ENCODE measurements at regions not wholly inside any gene's neighbourhood (a gene's known extent, or its start where the extent isn't known, plus 50 kb on each side); places are given as distances from the start of the nearest gene placed in this dataset.
"Not testable (repeated sequence)": the region's sequence is repeated elsewhere in the genome, so short reads cannot be mapped to it uniquely, and the experiment has no call there.

DNA sequence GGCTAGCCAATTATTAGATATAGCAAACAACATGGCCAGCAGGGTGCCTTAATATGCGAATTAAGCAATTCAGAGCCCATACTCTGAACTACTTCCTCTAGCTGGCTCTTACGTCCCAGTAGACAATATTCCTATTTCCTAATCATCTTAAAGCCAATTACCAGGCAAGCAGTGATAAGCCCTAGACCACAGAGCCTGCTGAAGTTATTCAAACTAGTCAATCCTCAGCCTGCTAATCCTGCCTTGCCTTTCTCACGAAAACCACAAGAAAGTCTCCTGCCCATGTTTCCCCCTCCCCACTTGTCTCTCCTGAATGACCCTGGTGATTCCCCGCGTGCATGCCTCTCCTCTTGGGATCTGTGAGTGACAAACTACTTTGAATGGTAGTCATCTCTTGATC lies 86.8 kb upstream of the CACNA2D1 start:
- H3K36me3 Mint-ChIP-seq (ENCODE audit: low read depth) = no peaks in the 10 kb centered on the region
- no peak overlapping the region for H3K4me3 Mint-ChIP-seq

GRCh38 chr7:82528577-82529310 lies 85.2 kb upstream of the CACNA2D1 start:
- H3K4me1 Mint-ChIP-seq = no peaks in the 10 kb centered on the region
- ATAC-seq = no peak

More for the DNA sequence above, 86.8 kb upstream of the CACNA2D1 start:
- no peaks in the 10 kb centered on the region for H3K9me3 ChIP-seq (ENCODE audit: control insufficient read depth, low read length, poor library complexity, severe bottlenecking)
- Mint-ChIP-seq H3K27me3 (no peaks in the 10 kb centered on the region), H3K4me1 (no peaks in the 10 kb centered on the region), H3K27ac (no peak overlapping the region)
- no peak for ATAC-seq
- DNase-seq = no peak

DNA sequence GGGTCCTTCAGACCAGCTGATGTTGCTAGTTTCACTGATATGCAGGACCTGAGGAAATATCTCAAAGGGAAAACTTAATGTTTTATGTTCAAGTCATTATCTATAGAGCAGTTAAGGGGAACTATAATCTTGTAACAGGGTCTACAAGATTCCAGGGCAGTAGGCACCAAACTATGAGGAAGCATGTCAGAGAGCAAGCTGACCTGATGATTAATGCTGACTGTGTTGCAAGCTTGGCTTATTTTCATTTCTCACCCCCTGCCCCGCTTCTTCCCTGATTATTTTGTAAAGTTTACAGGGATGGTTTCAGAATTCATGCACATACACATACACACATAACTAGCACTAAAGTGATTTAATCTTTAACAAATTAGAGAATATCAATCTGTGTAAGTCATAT lies 84.3 kb upstream of the CACNA2D1 start:
- no peaks in the 10 kb centered on the region for H3K9me3 ChIP-seq (ENCODE audit: control insufficient read depth, low read length, poor library complexity, severe bottlenecking)
- Mint-ChIP-seq H3K27ac (no peak overlapping the region), H3K27me3 (no peaks in the 10 kb centered on the region), H3K4me3 (no peak overlapping the region), H3K36me3 (ENCODE audit: low read depth) (no peaks in the 10 kb centered on the region), H3K4me1 (no peaks in the 10 kb centered on the region)
- DNase-seq = no peak
- ATAC-seq = no peak

More at GRCh38 chr7:82528577-82529310, 85.2 kb upstream of the CACNA2D1 start:
- no peaks in the 10 kb centered on the region for H3K27me3 Mint-ChIP-seq
- H3K4me3 Mint-ChIP-seq = no peak overlapping the region
- no peak overlapping the region for H3K27ac Mint-ChIP-seq
- DNase-seq = no peak
- no peaks in the 10 kb centered on the region for H3K9me3 ChIP-seq (ENCODE audit: control insufficient read depth, low read length, poor library complexity, severe bottlenecking)
- no peaks in the 10 kb centered on the region for H3K36me3 Mint-ChIP-seq (ENCODE audit: low read depth)

DNA sequence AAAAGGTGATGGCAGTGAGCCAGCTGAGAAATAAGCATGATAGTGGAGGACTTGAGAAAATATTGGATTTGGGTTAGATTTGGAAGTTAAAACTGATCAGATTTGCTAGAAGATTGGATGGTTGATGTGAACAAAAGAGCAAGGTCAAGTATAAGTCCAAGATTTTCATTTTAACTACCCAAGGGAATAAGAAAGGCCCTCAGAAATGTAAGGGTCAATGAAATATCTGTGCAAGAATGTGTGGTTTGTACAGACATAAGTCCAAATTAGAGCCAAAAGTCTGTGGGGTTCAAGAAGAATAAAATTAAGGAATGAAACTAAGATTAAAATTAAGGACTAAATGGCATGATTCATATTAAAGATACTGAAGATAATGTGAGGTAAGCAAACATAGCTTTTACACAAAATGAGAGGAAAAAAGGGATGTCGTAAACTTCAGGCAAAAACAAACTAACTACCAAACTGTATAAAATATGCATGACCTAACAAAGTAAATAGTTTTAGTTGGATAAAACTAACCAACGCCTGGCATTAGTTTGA lies 78.4 kb upstream of the CACNA2D1 start:
- Mint-ChIP-seq H3K27me3 (no peaks in the 10 kb centered on the region), H3K27ac (no peak overlapping the region), H3K4me1 (no peaks in the 10 kb centered on the region)

GRCh38 chr7:82517050-82517449 lies 73.5 kb upstream of the CACNA2D1 start:
- no peak overlapping the region for H3K27ac Mint-ChIP-seq
- ATAC-seq = no peak

More for the DNA sequence above, 78.4 kb upstream of the CACNA2D1 start:
- ATAC-seq (no peak), DNase-seq (no peak)
- Mint-ChIP-seq H3K4me3 (no peak overlapping the region), H3K36me3 (ENCODE audit: low read depth) (no peaks in the 10 kb centered on the region)
- no peaks in the 10 kb centered on the region for H3K9me3 ChIP-seq (ENCODE audit: control insufficient read depth, low read length, poor library complexity, severe bottlenecking)

DNA sequence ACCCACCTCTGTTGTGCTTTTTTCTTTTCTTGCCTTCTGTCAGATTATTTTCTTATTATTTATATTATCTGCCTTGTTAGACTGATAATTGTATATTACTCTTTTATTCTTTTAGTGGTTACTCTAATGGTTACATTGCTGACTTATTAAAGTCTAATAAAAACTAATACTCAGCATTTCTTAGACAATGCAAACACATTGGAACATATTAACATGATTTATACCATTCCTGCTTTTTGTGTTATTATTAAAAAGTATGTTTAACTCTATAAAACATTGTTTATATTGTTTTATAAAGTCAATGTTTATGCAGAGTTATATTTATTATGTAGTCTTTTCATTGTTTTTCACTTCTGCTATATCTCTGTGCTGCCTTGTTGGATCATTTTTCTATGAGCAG lies 68.0 kb upstream of the CACNA2D1 start:
- H3K4me1 Mint-ChIP-seq = no peaks in the 10 kb centered on the region
- no peaks in the 10 kb centered on the region for H3K36me3 Mint-ChIP-seq (ENCODE audit: low read depth)
- no peaks in the 10 kb centered on the region for H3K9me3 ChIP-seq (ENCODE audit: control insufficient read depth, low read length, poor library complexity, severe bottlenecking)
- no peak overlapping the region for H3K27ac Mint-ChIP-seq
- no peaks in the 10 kb centered on the region for H3K27me3 Mint-ChIP-seq
- H3K4me3 Mint-ChIP-seq = no peak overlapping the region
- DNase-seq = no peak
- ATAC-seq = no peak

More at GRCh38 chr7:82517050-82517449, 73.5 kb upstream of the CACNA2D1 start:
- no peaks in the 10 kb centered on the region for H3K9me3 ChIP-seq (ENCODE audit: control insufficient read depth, low read length, poor library complexity, severe bottlenecking)
- DNase-seq = no peak
- H3K27me3 Mint-ChIP-seq = no peaks in the 10 kb centered on the region
- no peak overlapping the region for H3K4me3 Mint-ChIP-seq
- no peaks in the 10 kb centered on the region for H3K36me3 Mint-ChIP-seq (ENCODE audit: low read depth)
- H3K4me1 Mint-ChIP-seq = no peaks in the 10 kb centered on the region

- H3K4me1 Mint-ChIP-seq = no peaks in the 10 kb centered on the region
- H3K36me3 Mint-ChIP-seq (ENCODE audit: low read depth) = no peaks in the 10 kb centered on the region
- H3K4me3 Mint-ChIP-seq = no peak overlapping the region
- no peak overlapping the region for H3K27ac Mint-ChIP-seq
- DNase-seq (no peak), ATAC-seq (no peak)
- no peaks in the 10 kb centered on the region for H3K9me3 ChIP-seq (ENCODE audit: control insufficient read depth, low read length, poor library complexity, severe bottlenecking)
- no peaks in the 10 kb centered on the region for H3K27me3 Mint-ChIP-seq
Observed at GRCh38 chr7:82507976-82508677, 64.5 kb upstream of the CACNA2D1 start.

- H3K36me3 Mint-ChIP-seq (ENCODE audit: low read depth) = no peaks in the 10 kb centered on the region
- H3K9me3 ChIP-seq (ENCODE audit: control insufficient read depth, low read length, poor library complexity, severe bottlenecking) = no peaks in the 10 kb centered on the region
- no peak overlapping the region for H3K27ac Mint-ChIP-seq
- ATAC-seq = no peak
- DNase-seq = no peak
- H3K4me3 Mint-ChIP-seq = no peak overlapping the region
- no peaks in the 10 kb centered on the region for H3K4me1 Mint-ChIP-seq
- no peaks in the 10 kb centered on the region for H3K27me3 Mint-ChIP-seq
Observed at GRCh38 chr7:82507365-82507975, 63.9 kb upstream of the CACNA2D1 start.

- ATAC-seq (no peak), DNase-seq (no peak)
- Mint-ChIP-seq H3K27me3 (no peaks in the 10 kb centered on the region), H3K4me3 (no peak overlapping the region), H3K27ac (no peak overlapping the region), H3K4me1 (no peaks in the 10 kb centered on the region), H3K36me3 (ENCODE audit: low read depth) (no peaks in the 10 kb centered on the region)
- H3K9me3 ChIP-seq (ENCODE audit: control insufficient read depth, low read length, poor library complexity, severe bottlenecking) = no peaks in the 10 kb centered on the region
Observed at GRCh38 chr7:82506702-82507101, 63.1 kb upstream of the CACNA2D1 start.

- Mint-ChIP-seq H3K4me1 (no peaks in the 10 kb centered on the region), H3K27ac (no peak overlapping the region), H3K4me3 (no peak overlapping the region), H3K36me3 (ENCODE audit: low read depth) (no peaks in the 10 kb centered on the region), H3K27me3 (no peaks in the 10 kb centered on the region)
- DNase-seq (no peak), ATAC-seq (no peak)
- no peaks in the 10 kb centered on the region for H3K9me3 ChIP-seq (ENCODE audit: control insufficient read depth, low read length, poor library complexity, severe bottlenecking)
Observed at GRCh38 chr7:82506208-82506607, 62.6 kb upstream of the CACNA2D1 start.

- Mint-ChIP-seq H3K4me1 (no peaks in the 10 kb centered on the region), H3K27me3 (no peaks in the 10 kb centered on the region), H3K36me3 (ENCODE audit: low read depth) (no peaks in the 10 kb centered on the region), H3K4me3 (no peak overlapping the region), H3K27ac (no peak overlapping the region)
- ATAC-seq (no peak), DNase-seq (no peak)
- H3K9me3 ChIP-seq (ENCODE audit: control insufficient read depth, low read length, poor library complexity, severe bottlenecking) = no peaks in the 10 kb centered on the region
Observed at GRCh38 chr7:82501346-82501745, 57.8 kb upstream of the CACNA2D1 start.

GRCh38 chr7:82499546-82499945 lies 56.0 kb upstream of the CACNA2D1 start:
- not testable (repeated sequence) for H3K9me3 ChIP-seq (ENCODE audit: control insufficient read depth, low read length, poor library complexity, severe bottlenecking); H3K4me1 Mint-ChIP-seq; H3K27ac Mint-ChIP-seq; DNase-seq; H3K27me3 Mint-ChIP-seq; ATAC-seq; H3K4me3 Mint-ChIP-seq; H3K36me3 Mint-ChIP-seq (ENCODE audit: low read depth)

DNA sequence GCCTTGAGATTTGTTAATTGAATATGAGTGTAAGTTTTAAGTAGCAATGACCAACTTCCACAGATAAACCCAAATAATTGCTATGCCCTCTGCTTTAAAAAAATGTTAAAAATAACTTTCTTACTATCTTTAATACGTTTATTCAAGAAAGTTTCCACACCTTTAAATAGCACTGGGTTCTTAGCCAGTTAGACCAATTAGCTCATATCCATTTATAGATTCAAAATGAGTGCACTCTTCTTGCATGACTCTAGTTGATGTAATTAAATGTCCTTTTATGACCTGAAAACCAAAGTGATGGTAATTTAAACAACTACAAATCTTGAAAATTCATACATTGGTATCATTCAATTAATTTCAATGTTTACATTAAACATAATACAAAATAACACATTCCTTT lies 50.8 kb upstream of the CACNA2D1 start:
- no peaks in the 10 kb centered on the region for H3K4me1 Mint-ChIP-seq
- no peaks in the 10 kb centered on the region for H3K27me3 Mint-ChIP-seq
- H3K4me3 Mint-ChIP-seq = no peak overlapping the region
- DNase-seq (no peak), ATAC-seq (no peak)
- no peaks in the 10 kb centered on the region for H3K9me3 ChIP-seq (ENCODE audit: control insufficient read depth, low read length, poor library complexity, severe bottlenecking)
- H3K27ac Mint-ChIP-seq = no peak overlapping the region
- no peaks in the 10 kb centered on the region for H3K36me3 Mint-ChIP-seq (ENCODE audit: low read depth)

Data from T-helper 17 cell (primary cell).